ENCODE measurements at regions not wholly inside any gene's neighbourhood (a gene's known extent, or its start where the extent isn't known, plus 50 kb on each side); places are given as distances from the start of the nearest gene placed in this dataset.

DNA sequence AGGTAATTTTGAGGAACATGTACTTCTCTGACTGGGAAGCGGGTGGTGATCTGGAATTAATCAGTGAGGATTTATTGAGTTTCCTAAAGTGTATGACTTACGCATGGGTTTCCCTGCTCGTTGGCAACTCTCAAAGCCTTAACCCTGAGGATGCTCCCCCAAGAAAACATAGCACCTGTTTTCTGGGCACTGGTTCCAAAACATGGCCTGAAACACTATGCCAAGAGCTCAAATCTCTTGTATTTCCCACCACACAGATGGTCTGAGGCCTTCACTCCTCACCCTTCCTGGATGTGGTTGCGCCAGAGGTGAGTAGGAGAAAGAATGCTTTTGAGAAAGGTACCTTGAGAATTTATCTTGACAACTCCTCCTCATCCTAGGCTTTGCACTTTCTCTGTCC, 250.4 kb downstream of the FZD1 start:
- no peak overlapping the region for H3K27ac ChIP-seq (ENCODE audit: insufficient read depth in 1 of 2, low read depth in 1 of 2, low read length in 2 of 2, poor library complexity in 1 of 2, severe bottlenecking in 2 of 2)
- no peak for DNase-seq
- WGBS (ENCODE audit: insufficient coverage): 90% methylated on average over 2 of the region's 4 CpGs
- no peaks in the 10 kb centered on the region for H3K4me1 ChIP-seq (ENCODE audit: control extremely low read depth in 1 of 4, control insufficient read depth in 4 of 4, insufficient read depth in 4 of 4, low read length in 3 of 4)
- no peaks in the 10 kb centered on the region for H3K9me3 ChIP-seq (ENCODE audit: control extremely low read depth in 1 of 5, control insufficient read depth in 4 of 5, insufficient read depth in 2 of 5, low read depth in 1 of 5, low read length in 4 of 5)
- no peaks in the 10 kb centered on the region for H3K36me3 ChIP-seq (ENCODE audit: control insufficient read depth in 4 of 4, insufficient read depth in 4 of 4, low read length in 3 of 4)
- H3K27me3 ChIP-seq (replicated peaks in 2 of 5; ENCODE audit: control insufficient read depth in 4 of 5, insufficient read depth in 5 of 5, low read length in 4 of 5): no peaks in the 10 kb centered on the region
- ChIA-PET CTCF (no interaction called here), POLR2A (no interaction called here)
- no peak overlapping the region for H3K4me3 ChIP-seq (ENCODE audit: control insufficient read depth in 1 of 7, extremely low read depth in 1 of 7, insufficient read depth in 4 of 7, low read depth in 2 of 7, low read length in 6 of 7)

DNA sequence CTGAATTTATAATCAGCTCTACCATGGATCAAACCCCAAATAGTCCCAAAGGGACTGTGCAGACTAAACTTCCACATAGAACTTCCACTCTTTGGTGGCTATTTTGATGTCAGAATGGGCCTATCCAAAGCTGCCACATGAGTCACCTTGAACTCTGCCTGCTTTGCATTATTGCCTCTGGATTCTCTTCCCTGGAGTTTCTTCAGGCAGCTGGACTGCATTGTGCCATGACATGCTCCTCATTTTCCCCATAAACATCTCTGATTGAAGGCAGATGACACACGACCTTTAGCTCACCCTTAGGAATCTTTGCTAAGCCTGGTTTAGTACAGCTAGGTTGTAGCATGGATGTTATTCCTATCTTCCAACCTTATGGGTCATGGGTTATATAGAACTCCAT, 251.7 kb downstream of the FZD1 start:
- Histone ChIP-seq H3K4me1 (ENCODE audit: control extremely low read depth in 1 of 4, control insufficient read depth in 4 of 4, insufficient read depth in 4 of 4, low read length in 3 of 4) (no peaks in the 10 kb centered on the region), H3K27ac (ENCODE audit: insufficient read depth in 1 of 2, low read depth in 1 of 2, low read length in 2 of 2, poor library complexity in 1 of 2, severe bottlenecking in 2 of 2) (no peak overlapping the region), H3K27me3 (replicated peaks in 2 of 5; ENCODE audit: control insufficient read depth in 4 of 5, insufficient read depth in 5 of 5, low read length in 4 of 5) (no peaks in the 10 kb centered on the region), H3K9me3 (ENCODE audit: control extremely low read depth in 1 of 5, control insufficient read depth in 4 of 5, insufficient read depth in 2 of 5, low read depth in 1 of 5, low read length in 4 of 5) (no peaks in the 10 kb centered on the region), H3K36me3 (ENCODE audit: control insufficient read depth in 4 of 4, insufficient read depth in 4 of 4, low read length in 3 of 4) (no peaks in the 10 kb centered on the region), H3K4me3 (ENCODE audit: control insufficient read depth in 1 of 7, extremely low read depth in 1 of 7, insufficient read depth in 4 of 7, low read depth in 2 of 7, low read length in 6 of 7) (no peak overlapping the region)
- ChIA-PET CTCF (no interaction called here), POLR2A (no interaction called here)
- DNase-seq: no peak
- no CpG with 5 or more reads among the region's 1 CpG for WGBS (ENCODE audit: insufficient coverage)

DNA sequence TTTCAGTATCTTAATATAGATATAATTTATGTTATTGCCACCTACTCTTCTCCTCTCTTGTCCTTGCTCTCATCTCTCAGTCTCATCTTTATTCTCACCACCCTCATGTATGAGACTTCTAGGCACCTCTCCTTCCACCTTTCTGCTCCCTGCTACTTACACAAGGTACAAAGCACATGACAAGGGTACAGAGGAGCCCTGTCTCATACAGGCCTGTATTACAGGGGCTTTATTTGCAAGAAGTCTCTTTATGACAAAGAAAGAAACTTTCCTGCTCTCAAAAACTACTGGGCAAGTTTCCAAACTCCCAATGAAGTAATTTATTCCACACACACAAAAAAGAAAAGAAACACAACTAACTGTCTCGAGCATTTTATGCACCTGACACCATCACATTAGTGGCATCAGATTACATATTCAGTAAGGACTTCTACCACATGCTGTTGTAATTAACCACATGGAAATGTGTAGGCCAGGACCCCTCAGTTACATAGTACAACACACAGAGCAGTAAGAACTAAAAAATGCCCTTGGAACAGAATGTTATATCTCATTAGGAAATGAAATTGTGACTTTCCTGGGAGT, 253.1 kb downstream of the FZD1 start:
- no peak for DNase-seq
- Histone ChIP-seq H3K4me1 (ENCODE audit: control extremely low read depth in 1 of 4, control insufficient read depth in 4 of 4, insufficient read depth in 4 of 4, low read length in 3 of 4) (no peaks in the 10 kb centered on the region), H3K27ac (ENCODE audit: insufficient read depth in 1 of 2, low read depth in 1 of 2, low read length in 2 of 2, poor library complexity in 1 of 2, severe bottlenecking in 2 of 2) (no peak overlapping the region), H3K4me3 (ENCODE audit: control insufficient read depth in 1 of 7, extremely low read depth in 1 of 7, insufficient read depth in 4 of 7, low read depth in 2 of 7, low read length in 6 of 7) (no peak overlapping the region), H3K27me3 (replicated peaks in 2 of 5; ENCODE audit: control insufficient read depth in 4 of 5, insufficient read depth in 5 of 5, low read length in 4 of 5) (no peaks in the 10 kb centered on the region), H3K9me3 (ENCODE audit: control extremely low read depth in 1 of 5, control insufficient read depth in 4 of 5, insufficient read depth in 2 of 5, low read depth in 1 of 5, low read length in 4 of 5) (no peaks in the 10 kb centered on the region), H3K36me3 (ENCODE audit: control insufficient read depth in 4 of 4, insufficient read depth in 4 of 4, low read length in 3 of 4) (no peaks in the 10 kb centered on the region)
- WGBS (ENCODE audit: insufficient coverage): 100% methylated on average over 1 of the region's 1 CpG
- POLR2A ChIA-PET: no interaction called here
- CTCF ChIA-PET: interaction anchor here (1.4 kb wide), 1 partner anchor 9 kb away, joined by 3 read pairs; no protein-coding TSS in a partner anchor

DNA sequence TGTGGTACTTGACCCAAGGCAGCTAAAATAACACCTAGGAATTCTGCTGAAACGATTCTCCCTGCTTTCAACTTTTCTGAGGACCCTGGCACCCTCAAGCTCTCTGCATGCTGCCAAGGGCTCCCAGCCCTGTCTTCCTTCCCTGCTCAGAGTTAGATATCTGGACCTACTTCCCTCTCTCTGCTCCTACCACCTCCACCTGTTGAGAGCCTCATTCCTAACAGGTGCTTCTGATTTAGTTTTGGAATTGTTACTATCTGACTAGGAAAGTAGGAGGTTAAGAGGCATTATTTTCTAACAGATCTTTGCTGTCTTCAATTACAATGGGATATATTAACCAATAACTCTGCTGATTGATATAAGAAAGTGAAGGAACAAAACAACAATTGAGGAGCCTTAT, 253.8 kb downstream of the FZD1 start:
- ChIA-PET POLR2A (no interaction called here), CTCF (interaction anchor here (1.4 kb wide), 1 partner anchor 9 kb away, joined by 3 read pairs; no protein-coding TSS in a partner anchor)
- no peak for DNase-seq
- WGBS (ENCODE audit: insufficient coverage): no CpG with 5 or more reads among the region's 1 CpG
- no peak overlapping the region for H3K4me3 ChIP-seq (ENCODE audit: control insufficient read depth in 1 of 7, extremely low read depth in 1 of 7, insufficient read depth in 4 of 7, low read depth in 2 of 7, low read length in 6 of 7)
- no peak overlapping the region for H3K27ac ChIP-seq (ENCODE audit: insufficient read depth in 1 of 2, low read depth in 1 of 2, low read length in 2 of 2, poor library complexity in 1 of 2, severe bottlenecking in 2 of 2)
- H3K4me1 ChIP-seq (ENCODE audit: control extremely low read depth in 1 of 4, control insufficient read depth in 4 of 4, insufficient read depth in 4 of 4, low read length in 3 of 4): no peaks in the 10 kb centered on the region
- H3K27me3 ChIP-seq (replicated peaks in 2 of 5; ENCODE audit: control insufficient read depth in 4 of 5, insufficient read depth in 5 of 5, low read length in 4 of 5): no peaks in the 10 kb centered on the region
- no peaks in the 10 kb centered on the region for H3K9me3 ChIP-seq (ENCODE audit: control extremely low read depth in 1 of 5, control insufficient read depth in 4 of 5, insufficient read depth in 2 of 5, low read depth in 1 of 5, low read length in 4 of 5)
- no peaks in the 10 kb centered on the region for H3K36me3 ChIP-seq (ENCODE audit: control insufficient read depth in 4 of 4, insufficient read depth in 4 of 4, low read length in 3 of 4)

DNA sequence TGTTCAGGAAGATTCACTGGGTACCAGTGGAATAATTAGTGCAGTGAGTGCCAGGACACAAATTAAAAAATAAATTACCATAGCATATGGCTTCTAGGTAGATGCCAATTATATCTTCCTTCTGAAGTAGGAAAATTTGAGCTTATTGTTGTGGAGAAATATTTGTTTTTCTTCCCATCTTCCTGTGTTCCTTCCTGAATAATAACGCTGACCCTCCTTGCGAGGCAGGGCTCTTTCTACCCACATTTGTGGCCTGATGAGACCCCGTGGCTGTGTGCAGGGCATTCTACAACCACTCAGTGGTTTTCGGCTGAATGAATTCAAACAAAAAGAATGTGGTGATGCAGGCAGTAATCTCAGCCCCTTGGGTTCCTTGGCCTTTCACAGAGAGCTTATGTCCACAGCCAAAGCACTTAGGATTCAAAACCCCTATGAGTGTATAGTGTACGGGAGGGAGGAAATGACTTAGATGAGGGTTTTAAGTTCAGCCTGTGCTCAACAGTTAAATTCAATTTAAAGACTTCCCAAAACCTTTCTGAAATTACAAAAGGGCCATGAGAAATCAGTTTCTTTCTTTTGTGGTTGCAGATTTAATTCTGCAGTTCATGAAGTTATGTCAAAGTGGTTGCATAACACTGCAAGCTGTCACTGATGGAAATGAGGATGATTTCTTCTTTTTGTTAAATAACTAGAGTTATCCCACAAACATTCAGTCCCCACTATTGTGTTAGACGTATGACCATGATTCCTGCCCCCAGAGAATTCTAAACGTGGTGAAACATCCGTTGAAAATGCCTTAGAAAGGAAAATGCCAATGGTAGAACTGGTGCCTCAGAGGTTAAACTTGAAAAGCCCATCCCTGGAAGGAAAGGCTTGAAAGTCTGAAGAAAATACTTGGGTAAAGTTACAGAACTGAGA, 255.3 kb downstream of the FZD1 start:
- H3K27me3 ChIP-seq (replicated peaks in 2 of 5; ENCODE audit: control insufficient read depth in 4 of 5, insufficient read depth in 5 of 5, low read length in 4 of 5): no peaks in the 10 kb centered on the region
- H3K9me3 ChIP-seq (ENCODE audit: control extremely low read depth in 1 of 5, control insufficient read depth in 4 of 5, insufficient read depth in 2 of 5, low read depth in 1 of 5, low read length in 4 of 5): no peaks in the 10 kb centered on the region
- CTCF ChIA-PET: no interaction called here
- H3K4me1 ChIP-seq (ENCODE audit: control extremely low read depth in 1 of 4, control insufficient read depth in 4 of 4, insufficient read depth in 4 of 4, low read length in 3 of 4): no peaks in the 10 kb centered on the region
- H3K27ac ChIP-seq (ENCODE audit: insufficient read depth in 1 of 2, low read depth in 1 of 2, low read length in 2 of 2, poor library complexity in 1 of 2, severe bottlenecking in 2 of 2): no peak overlapping the region
- WGBS (ENCODE audit: insufficient coverage): 79% methylated on average over 5 of the region's 8 CpGs
- POLR2A ChIA-PET: no interaction called here
- no peak overlapping the region for H3K4me3 ChIP-seq (ENCODE audit: control insufficient read depth in 1 of 7, extremely low read depth in 1 of 7, insufficient read depth in 4 of 7, low read depth in 2 of 7, low read length in 6 of 7)
- no peak for DNase-seq
- no peaks in the 10 kb centered on the region for H3K36me3 ChIP-seq (ENCODE audit: control insufficient read depth in 4 of 4, insufficient read depth in 4 of 4, low read length in 3 of 4)

DNA sequence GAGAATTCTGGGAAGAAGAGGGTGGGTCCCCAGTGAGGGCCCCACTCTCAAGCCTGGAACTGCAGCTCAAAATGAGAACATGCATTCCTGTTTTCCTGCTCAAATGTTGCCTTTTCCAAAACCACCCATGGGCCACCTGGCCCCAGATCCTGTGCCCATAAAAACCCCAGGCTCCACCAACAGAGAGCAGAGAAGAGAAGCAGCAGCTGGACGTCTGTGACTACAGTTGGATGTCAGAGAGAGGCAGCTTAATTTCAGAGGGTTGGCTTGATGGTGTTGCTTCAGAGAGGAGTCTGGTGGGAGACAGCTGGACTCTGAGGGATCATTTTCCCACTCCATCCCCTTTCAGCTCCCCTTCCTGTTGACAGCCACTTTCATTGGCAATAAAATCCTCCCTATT, 256.4 kb downstream of the FZD1 start:
- ChIA-PET CTCF (no interaction called here), POLR2A (no interaction called here)
- Histone ChIP-seq H3K27ac (ENCODE audit: insufficient read depth in 1 of 2, low read depth in 1 of 2, low read length in 2 of 2, poor library complexity in 1 of 2, severe bottlenecking in 2 of 2) (no peak overlapping the region), H3K27me3 (replicated peaks in 2 of 5; ENCODE audit: control insufficient read depth in 4 of 5, insufficient read depth in 5 of 5, low read length in 4 of 5) (no peaks in the 10 kb centered on the region), H3K9me3 (ENCODE audit: control extremely low read depth in 1 of 5, control insufficient read depth in 4 of 5, insufficient read depth in 2 of 5, low read depth in 1 of 5, low read length in 4 of 5) (no peaks in the 10 kb centered on the region), H3K4me3 (ENCODE audit: control insufficient read depth in 1 of 7, extremely low read depth in 1 of 7, insufficient read depth in 4 of 7, low read depth in 2 of 7, low read length in 6 of 7) (no peak overlapping the region), H3K36me3 (ENCODE audit: control insufficient read depth in 4 of 4, insufficient read depth in 4 of 4, low read length in 3 of 4) (no peaks in the 10 kb centered on the region), H3K4me1 (ENCODE audit: control extremely low read depth in 1 of 4, control insufficient read depth in 4 of 4, insufficient read depth in 4 of 4, low read length in 3 of 4) (no peaks in the 10 kb centered on the region)
- no peak for DNase-seq
- whole genome bisulfite sequencing (ENCODE audit: insufficient coverage): no CpG with 5 or more reads among the region's 1 CpG

DNA sequence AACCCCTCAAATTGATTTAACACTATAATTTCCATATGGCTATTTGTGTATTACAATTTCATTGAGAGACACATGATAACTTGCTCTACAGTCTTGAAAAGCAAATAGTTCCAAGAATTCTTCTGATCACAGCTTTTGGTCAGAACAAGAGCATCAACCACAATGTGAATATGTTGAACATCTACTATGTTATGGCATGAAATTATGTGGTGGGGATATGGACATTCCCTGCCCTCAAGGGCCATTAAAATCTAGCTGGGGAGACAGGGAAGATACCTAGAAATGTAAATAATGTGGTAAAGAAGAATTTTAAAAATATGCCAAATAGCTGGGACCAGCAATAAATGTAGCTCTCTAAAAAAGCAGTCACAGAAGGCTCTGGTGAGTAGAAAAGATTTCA, 262.2 kb downstream of the FZD1 start:
- Histone ChIP-seq H3K9me3 (ENCODE audit: control extremely low read depth in 1 of 5, control insufficient read depth in 4 of 5, insufficient read depth in 2 of 5, low read depth in 1 of 5, low read length in 4 of 5) (peaks cover 0 to 7% (median 0%) of the 10 kb centered on the region in 5 experiments), H3K27ac (ENCODE audit: insufficient read depth in 1 of 2, low read depth in 1 of 2, low read length in 2 of 2, poor library complexity in 1 of 2, severe bottlenecking in 2 of 2) (no peak overlapping the region), H3K36me3 (ENCODE audit: control insufficient read depth in 4 of 4, insufficient read depth in 4 of 4, low read length in 3 of 4) (no peaks in the 10 kb centered on the region), H3K4me3 (ENCODE audit: control insufficient read depth in 1 of 7, extremely low read depth in 1 of 7, insufficient read depth in 4 of 7, low read depth in 2 of 7, low read length in 6 of 7) (no peak overlapping the region), H3K27me3 (replicated peaks in 2 of 5; ENCODE audit: control insufficient read depth in 4 of 5, insufficient read depth in 5 of 5, low read length in 4 of 5) (no peaks in the 10 kb centered on the region), H3K4me1 (ENCODE audit: control extremely low read depth in 1 of 4, control insufficient read depth in 4 of 4, insufficient read depth in 4 of 4, low read length in 3 of 4) (no peaks in the 10 kb centered on the region)
- ChIA-PET CTCF (interaction anchor here (1.5 kb wide), 1 partner anchor 8 kb away, joined by 3 read pairs; no protein-coding TSS in a partner anchor), POLR2A (no interaction called here)
- DNase-seq: no peak

All from common myeloid progenitor, CD34-positive (primary cell).